HG03378 (cell line): ENCODE measurements at regions not wholly inside any gene's neighbourhood (a gene's known extent, or its start where the extent isn't known, plus 50 kb on each side); places are given as distances from the start of the nearest gene placed in this dataset.

Experiments used
- ATAC-seq: cut with Tn5 transposase; IDR thresholded peaks from one replicate; pipeline ENCODE4 v1.9.1; 2021; ENCODE audit warnings: mild to moderate bottlenecking, moderate library complexity; ENCODE audit not compliant: unreplicated experiment

- ATAC-seq, result no peak
Observed at GRCh38 chr2:16117791-16118610, 177.7 kb downstream of the MYCN start.

- no peak for ATAC-seq
Observed at GRCh38 chr2:16117021-16117700, 176.8 kb downstream of the MYCN start.

DNA sequence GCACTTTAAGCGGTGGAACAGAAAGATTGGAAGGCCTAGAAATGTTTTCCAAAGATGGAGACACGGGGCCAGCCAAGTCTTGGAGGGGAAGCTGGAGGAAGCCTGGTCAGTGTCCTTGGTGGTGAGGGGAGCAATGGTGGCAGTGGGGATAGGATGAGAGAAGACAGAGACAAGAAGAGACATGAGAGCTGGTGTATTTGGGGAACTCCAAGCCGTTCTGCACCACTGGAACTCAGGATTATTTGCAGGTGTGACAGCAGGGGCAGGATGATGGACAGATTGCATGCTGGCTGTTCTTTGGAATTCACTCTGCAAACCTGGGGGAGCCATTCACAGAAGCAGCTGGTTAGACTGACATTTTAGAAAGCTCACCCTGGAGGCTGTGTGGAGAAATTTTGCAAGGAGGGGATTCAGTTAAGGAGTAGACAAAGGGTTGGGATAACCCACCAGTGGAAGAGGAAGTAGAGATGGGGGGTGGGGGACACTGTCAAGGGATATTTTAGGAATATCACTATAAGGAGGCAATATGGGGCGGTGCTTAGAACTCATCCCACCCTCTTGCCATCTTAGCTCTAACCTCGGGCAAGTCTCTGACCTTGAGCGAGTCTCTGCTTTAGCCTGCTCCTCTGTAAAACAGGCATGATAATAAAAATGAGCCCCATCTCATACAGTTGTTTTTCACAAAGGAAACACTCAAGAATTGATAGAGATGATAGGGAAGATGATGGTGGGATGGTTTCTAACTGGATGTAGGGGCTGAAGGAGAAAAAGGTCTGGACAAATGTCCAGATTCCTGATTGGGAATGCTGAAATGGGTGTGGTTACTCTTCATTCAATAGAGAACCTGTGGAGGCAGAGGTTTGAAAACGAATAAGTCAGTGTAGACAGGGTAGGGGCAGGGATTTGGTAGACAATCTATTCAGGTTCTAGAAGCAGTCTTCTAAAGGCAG, 175.8 kb downstream of the MYCN start:
- ATAC-seq, result no peak

DNA sequence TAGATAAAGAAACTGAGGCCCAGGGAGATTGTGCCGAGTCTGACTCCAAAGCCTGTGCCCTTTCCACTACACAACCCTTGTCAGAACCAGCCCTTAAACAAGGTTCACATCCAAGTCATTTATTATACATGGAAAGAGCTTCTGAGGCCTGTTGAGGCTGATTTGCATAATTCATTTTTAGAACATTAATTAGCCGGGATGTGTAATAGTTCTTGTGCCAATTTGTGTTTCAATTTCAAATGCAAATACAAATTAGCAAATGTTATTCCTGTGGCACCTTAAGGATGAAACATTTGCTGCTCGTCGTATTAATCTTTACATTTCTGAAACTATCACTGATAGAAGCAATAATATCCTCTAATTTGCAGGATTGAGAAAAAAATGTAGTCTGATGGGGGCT, 174.9 kb downstream of the MYCN start:
- ATAC-seq, result no peak

- no peak for ATAC-seq
Observed at GRCh38 chr2:16114836-16115235, 174.5 kb downstream of the MYCN start.

GRCh38 chr2:16114070-16114469, 173.7 kb downstream of the MYCN start:
- no peak for ATAC-seq

- no peak for ATAC-seq
Observed at GRCh38 chr2:16113568-16113967, 173.2 kb downstream of the MYCN start.

DNA sequence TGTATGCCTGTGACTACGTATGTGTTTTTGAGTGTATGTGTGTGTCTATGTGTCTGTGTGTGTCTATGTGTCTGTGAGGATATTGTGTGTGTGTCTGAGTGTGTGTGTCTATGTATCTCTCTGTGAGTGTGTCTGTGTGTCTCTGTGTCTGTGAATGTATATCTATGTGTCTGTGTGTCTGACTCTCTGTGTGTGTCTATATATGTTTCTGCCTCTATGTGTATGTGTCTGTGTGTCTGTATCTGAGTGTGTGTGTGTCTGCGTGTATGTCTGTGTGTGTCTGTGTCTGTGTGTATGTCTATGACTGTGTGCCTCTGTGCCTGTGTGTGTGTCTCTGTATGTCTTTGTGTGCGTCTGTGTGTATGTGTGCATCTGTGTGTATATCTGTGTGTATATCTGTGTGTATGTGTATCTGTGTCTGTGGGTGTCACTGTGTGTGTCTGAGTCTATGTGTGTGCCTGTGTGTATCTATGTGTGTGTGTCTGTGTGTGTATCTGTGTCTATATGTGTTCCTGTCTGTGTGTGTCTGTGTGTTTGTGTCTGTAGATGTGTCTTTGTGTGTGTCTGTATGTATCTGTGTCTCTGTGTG, 172.7 kb downstream of the MYCN start:
- ATAC-seq, result no peak

GRCh38 chr2:16112251-16112971, 172.1 kb downstream of the MYCN start:
- ATAC-seq, result no peak

DNA sequence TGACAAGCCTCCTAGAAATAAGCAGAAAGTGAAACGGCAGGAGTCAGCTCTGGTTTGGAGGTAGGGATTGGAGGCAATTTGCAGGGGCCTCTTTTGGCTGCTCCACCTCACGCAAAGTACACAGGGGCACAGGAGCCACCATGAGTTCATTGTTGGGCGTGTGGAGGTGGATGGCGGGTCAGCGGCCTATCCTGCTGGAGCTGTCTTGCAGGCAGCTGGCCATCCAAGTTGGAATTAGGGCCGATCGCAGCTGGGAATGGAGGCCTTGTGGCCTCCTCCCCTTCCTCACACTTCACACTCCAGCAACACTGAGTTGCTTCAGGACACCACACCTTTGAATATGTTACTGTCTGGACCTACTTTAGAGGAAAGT, 171.5 kb downstream of the MYCN start:
- ATAC-seq, result no peak

- ATAC-seq, result no peak
Observed at GRCh38 chr2:16109821-16110310, 169.5 kb downstream of the MYCN start.

- ATAC-seq, result no peak
Observed at GRCh38 chr2:16109368-16109820, 169.0 kb downstream of the MYCN start.

GRCh38 chr2:16107246-16107645, 166.9 kb downstream of the MYCN start:
- no peak for ATAC-seq

DNA sequence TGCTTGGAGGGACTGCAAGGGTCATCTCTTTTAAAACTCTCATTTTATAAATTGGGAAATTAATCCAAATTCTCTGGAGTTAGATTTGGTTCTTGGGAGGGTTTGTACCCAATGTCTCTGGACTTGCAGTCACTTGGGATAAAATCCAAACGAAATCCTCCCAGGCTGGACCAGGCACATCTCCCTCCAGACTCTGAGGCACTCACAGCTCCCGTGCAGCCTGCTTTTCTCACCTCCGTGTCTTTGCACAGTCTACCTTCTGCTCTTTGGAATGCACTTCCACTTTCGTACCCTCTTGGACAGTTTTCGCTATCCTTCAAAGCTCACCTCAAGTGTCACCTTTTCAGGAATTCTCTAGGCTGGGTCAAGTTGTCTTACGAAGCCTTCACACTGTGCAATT, 166.3 kb downstream of the MYCN start:
- no peak for ATAC-seq

DNA sequence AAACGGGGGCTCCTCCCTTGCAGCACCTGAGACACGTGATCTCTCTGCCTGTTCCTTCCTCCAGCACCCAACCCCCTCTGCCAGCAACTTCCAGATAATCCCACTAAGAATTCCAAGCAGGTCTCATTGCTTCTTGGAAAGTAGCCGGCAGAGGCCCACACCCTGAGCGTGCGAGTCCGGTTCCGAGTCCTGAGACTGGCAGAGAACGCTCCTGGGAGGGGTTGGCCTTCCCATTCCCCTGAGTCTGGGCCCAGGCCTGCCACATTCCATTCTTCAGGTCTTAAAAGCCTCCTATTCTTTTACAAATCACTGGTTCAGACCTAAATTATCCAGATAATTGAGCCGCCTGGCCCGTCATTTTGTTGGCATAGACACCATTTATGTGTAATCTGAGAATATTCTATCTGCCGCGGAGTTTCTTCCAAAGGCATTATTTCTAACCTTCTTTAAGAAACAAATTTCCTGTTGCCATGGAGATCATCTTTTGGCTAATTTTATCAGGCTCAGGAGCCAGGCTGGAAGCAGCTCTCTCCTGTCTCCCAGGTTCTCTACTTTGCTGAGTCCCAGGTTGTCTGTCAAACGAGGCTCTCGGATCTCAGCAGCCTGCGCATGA, 165.4 kb downstream of the MYCN start:
- ATAC-seq, result no peak

- no peak for ATAC-seq
Observed at GRCh38 chr2:16104949-16105668, 164.8 kb downstream of the MYCN start.

- ATAC-seq, result no peak
Observed at GRCh38 chr2:16104315-16104948, 164.1 kb downstream of the MYCN start.

DNA sequence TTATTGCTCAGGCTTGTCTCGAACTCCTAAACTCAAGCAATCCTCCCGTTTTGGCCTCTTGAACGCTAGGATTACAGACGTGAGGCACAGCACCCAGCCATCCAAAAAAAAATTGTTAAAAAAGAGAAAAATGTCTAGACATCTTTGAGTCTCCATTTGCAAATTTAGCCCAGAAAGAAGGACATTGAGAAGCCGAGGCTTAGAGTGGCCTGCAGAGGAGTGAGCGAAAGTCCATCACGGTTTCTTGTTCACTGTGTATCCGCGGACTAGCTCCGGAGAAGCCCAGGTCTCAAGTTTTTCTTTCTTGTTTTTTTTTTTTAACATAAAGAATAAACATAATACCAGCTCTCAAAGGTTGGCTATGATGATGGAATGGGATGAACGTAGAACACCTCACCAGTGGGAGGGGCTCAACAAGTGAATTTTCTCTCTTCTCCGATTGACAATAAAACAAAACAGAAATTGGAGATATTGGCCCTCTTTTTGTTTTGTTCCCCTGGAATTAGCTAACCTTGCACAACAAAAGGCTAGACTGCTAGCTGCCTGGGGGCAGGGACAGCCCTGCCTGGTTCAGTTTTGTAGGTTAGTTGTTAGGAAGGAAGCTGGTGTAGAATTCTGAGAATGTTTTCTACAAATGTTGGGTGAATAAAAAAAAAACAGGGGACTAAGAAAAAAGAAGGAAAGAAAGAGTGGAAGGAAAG, 163.4 kb downstream of the MYCN start:
- ATAC-seq, result no peak
